Ovary (tissue), 3 donors: ENCODE measurements at regions not wholly inside any gene's neighbourhood (a gene's known extent, or its start where the extent isn't known, plus 50 kb on each side); places are given as distances from the start of the nearest gene placed in this dataset.

Source experiments
- CTCF ChIP-seq, 3 donors: fragments of 450-650 bp in 2 of 3; fragments of 200-600 bp in 1 of 3; IDR thresholded peaks; one replicate each; pipeline versions ENCODE4 v1.5.1 to v1.8.0; 2016 to 2022; ENCODE audit warnings: antibody characterized with exemption in 3 of 3, mild to moderate bottlenecking in 1 of 3
- EP300 ChIP-seq: sonication (generic); formaldehyde crosslinking; IDR thresholded peaks from one replicate; pipeline ENCODE4 v1.6.1; 2017; ENCODE audit warnings: antibody characterized with exemption
- donor health status: DM: no; HTN: no; CAD: no.

DNA sequence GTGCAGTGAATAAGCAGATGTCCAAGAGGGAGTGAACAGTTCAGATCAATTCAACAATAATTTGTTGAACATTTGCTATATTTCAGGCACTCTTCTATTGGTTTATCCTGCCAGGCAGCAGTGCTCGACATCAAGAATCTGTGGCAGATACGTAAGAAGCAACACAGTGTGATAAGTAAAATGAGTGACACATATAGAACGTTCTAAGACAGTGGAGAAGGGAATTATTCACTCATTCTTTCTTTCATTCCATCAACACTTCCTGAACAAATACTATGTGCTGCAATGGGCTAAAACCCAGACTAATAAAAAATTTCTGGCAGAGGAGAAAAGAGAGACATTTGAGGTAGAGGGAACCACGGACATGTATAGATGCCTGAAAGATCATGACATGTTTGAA, 89.9 kb upstream of the GLIS3 start:
- no peak for TF ChIP-seq CTCF (IDR thresholded peaks at IDR 0.05)
- TF ChIP-seq EP300, result no peak
